HG03196 (cell line): ENCODE measurements at regions not wholly inside any gene's neighbourhood (a gene's known extent, or its start where the extent isn't known, plus 50 kb on each side); places are given as distances from the start of the nearest gene placed in this dataset.

Experiments
- ATAC-seq: cut with Tn5 transposase; IDR thresholded peaks from one replicate; pipeline ENCODE4 v1.9.1; 2021; ENCODE audit not compliant: unreplicated experiment

DNA sequence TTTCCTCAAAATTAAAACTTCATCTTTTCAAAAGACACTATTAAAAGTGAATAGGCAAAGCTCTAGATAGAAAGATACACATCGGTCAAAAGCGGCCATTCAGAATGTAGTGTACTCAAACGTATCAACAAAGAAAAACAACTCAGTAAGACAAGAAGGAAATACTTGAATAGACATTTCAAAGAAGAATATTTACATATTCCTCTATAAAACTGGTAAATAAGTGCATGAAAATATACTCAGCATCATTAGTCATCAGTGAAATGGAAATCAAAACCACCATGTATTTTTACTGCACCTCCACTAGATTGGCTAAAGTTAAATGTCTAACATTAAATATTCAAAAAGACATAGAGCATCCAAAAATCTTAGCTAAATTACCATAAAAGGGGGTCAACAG is 551.1 kb upstream of the SORCS1 start:
- no peak for ATAC-seq

GRCh38 chr10:107708981-107709380 is 544.5 kb upstream of the SORCS1 start:
- no peak for ATAC-seq

- no peak for ATAC-seq
Measured at GRCh38 chr10:107706096-107706725, 541.7 kb upstream of the SORCS1 start.

DNA sequence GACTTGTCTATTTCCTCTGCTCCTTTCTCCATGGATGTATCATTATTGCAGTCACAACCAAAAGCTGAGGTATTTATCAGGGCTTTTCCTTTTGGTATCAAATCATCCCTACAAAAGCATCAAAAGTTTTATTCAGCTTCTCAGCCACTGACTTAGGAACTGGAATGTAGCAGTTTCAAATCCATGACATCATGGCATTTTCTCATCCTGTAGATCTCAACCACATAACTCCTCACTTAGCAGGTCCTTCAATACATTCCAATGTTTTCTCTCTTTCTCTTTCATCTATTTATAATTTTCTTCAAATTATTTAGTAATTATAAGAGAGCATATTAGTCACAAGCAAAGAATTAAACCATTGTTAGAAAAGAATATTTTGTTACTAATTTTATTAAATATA is 537.4 kb upstream of the SORCS1 start:
- ATAC-seq = no peak

GRCh38 chr10:107692072-107692471 is 527.6 kb upstream of the SORCS1 start:
- ATAC-seq = no peak

- ATAC-seq = no peak
Measured at GRCh38 chr10:107689323-107689722, 524.8 kb upstream of the SORCS1 start.

DNA sequence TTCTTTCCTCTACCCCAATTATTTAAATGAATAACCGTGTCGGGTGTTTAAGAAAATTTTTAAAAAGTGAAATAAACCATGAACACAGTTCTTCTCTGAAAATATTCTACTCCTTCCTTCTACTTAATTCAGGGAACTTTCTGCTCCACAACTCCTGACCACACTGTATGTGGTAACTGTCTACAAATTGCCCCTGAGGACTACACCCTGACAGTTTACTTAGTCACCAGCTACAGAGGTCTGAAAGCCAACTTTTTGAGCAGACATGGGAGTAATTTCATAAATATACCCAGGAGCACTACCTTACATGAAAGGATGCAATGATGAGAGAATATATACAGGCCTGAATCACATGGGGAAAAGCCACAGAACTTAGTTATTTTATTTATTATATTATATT is 523.2 kb upstream of the SORCS1 start:
- ATAC-seq = no peak

DNA sequence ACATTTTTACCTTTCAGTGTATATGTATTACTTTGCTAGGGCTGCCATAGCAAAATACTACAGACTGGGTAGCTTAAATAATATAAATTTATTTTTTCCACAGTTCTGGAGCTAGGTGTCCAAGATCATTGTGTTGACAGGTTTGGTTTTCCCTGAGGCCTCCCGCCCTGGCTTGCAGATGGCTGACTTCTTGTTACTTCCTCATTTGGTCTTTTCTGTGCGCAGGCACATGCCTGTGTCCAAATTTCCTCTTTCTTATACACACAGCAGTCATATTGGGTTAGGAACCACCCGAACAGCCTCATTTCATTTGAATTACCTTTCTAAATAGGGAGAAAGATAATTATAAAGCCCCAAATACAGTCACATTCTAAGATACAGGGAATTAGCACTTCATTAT is 521.6 kb upstream of the SORCS1 start:
- ATAC-seq = no peak

DNA sequence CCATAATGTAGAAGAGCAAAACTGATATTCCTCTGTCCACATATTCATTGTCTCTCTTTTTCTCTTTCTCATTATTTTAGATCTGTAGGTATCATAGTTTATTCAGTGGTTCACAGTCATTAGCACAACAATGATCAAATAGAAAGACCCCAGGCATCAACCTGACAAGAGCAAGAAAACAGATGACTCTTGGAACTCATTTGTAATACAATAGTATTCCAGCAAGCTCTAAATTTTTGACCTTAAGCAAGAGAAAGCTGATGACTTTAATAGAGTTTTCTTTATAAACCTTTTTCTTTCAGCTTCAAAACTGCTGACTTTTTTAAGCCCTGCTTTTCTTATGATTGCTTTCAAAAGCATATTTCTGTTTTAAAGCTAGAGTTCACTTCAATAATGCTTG is 507.5 kb upstream of the SORCS1 start:
- no peak for ATAC-seq

- ATAC-seq = no peak
Measured at GRCh38 chr10:107666214-107666613, 501.7 kb upstream of the SORCS1 start.

DNA sequence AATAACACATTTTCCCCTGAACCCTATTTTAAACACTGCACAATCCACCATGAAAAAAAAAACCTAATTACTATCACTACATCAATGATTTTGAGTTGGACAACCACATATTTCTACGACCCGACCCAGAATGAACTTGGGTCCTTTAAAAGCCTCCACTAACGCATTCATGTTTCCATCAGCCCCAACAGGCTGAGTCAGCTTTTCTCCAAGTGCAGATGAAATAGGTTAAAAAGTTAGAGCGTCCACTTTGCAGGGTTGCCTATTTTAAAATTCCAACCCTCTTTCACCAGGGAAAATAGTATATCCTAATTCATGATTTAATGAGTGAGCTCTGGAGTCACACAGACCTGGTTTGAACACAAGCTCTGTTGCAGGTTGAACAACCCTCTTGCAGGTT is 501.0 kb upstream of the SORCS1 start:
- no peak for ATAC-seq

- ATAC-seq = no peak
Measured at GRCh38 chr10:107657851-107658250, 493.3 kb upstream of the SORCS1 start.

DNA sequence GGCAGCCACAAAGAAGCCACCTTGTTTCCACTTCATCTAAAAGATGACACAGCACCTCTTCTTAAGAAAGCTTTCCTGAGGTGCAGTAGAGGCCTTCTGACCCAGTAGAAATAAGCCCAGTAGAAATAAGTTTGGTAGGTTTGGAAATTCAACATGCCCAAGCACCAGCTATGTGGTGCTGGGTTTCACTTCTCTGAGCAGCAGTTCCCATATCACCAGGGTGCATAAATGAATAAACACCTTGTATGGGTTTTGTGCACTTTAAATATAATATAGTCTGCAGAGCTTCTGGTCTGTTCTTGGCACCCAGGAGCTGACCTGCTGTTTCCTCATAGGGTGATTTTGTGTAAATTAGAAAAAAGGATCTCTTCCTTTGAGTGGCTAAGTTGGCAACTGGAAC is 492.4 kb upstream of the SORCS1 start:
- ATAC-seq = no peak

- ATAC-seq = no peak
Measured at GRCh38 chr10:107653832-107654287, 489.4 kb upstream of the SORCS1 start.

DNA sequence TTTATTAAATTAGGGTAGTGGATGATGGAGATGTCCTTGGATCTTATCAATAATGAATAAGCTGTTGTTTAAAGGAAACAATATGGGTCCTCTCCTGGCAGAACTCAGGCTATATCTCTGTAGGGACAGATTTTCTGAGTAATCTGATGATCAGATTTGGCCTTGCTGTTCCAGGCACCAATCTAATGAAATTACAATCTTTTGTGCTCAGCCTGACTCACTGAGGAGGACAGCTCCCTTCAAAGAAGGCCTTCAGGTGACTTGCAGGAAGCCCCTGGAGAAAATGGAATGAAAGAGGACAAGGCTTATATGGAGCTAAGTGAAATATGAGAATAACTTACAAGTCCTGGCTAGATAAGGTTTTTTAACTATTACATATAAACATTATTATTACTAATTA is 486.4 kb upstream of the SORCS1 start:
- ATAC-seq = no peak

- ATAC-seq = no peak
Measured at GRCh38 chr10:107649249-107649648, 484.7 kb upstream of the SORCS1 start.

DNA sequence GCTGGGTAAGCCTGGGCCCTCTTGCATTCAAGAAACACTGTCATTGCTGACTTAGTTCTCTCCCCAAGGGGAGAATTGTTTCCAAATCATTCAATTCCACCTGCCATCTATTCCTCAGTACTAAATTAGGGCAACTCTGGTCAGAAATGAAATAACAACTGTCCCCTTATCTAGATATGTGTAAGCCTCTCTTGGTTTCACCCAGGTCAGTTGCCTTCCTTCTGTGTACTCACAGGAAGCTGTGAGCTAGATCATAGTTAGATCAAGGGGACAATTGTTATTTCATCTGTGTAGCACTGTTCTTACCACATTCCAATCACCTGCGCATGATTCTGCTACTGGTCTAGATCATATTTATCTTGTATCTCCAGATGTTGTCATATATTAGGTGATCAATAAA is 483.0 kb upstream of the SORCS1 start:
- ATAC-seq = no peak

- no peak for ATAC-seq
Measured at GRCh38 chr10:107631876-107632275, 467.4 kb upstream of the SORCS1 start.

GRCh38 chr10:107626862-107627261 is 462.4 kb upstream of the SORCS1 start:
- no peak for ATAC-seq

DNA sequence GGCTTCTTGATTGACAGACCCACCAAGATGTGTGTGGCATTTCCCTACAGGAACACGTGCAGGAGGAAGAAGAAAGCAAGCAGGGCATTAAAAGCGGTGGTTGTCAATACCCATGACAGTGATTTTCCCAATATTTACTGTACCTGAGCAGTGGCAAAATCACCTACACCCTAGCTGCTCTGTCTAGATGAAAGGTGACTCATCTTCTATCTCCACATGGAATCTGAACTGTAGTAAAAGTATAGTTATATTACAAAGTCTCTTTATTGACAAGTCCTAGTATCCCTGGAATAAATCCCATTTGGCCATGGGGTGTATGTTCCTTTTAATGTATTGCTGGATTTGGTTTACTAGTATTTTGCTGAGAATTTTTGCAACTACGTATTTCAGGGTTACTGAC is 458.8 kb upstream of the SORCS1 start:
- no peak for ATAC-seq

DNA sequence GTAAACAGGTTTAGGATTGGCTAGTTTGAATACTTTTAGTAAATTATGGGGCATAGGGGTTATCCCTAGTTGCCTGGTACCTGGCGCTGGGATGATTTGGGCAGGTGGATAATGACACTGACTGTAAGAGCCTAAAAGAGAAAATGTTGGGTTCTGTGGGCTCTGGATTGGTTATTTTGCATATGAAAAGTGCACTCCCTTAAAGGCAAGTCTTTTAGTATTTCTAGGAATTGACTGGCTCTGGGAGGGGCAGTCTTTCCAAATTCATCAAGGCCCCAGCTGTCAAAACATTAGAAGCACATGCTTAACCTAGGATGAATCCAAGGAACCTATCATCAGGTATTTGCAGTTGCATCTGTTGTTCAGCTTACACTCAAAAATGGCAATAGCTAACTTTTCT is 454.6 kb upstream of the SORCS1 start:
- ATAC-seq = no peak

DNA sequence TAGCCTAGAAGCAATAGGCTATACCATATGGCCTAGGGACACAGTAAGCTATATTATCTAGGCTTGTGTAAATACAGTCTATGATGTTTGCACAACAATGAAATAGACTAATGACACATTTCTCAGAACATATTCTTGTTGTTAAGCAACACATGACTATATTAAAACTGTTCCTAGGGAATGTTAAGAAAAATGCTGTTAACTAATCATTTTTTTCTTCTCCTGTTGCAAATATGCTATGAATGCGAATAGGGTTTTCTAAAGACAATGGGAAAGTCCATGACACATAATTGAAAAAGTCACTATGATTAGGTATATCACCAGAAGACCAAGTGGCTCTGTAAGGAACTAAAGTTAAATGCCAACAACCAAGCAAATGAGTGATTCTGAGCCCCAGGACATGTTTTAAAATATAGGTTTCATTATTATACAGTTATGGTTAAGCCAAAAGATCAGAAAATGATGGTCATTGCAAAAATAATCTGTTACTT is 454.0 kb upstream of the SORCS1 start:
- no peak for ATAC-seq
